Hepatocyte (in vitro differentiated cells): ENCODE measurements at regions not wholly inside any gene's neighbourhood (a gene's known extent, or its start where the extent isn't known, plus 50 kb on each side); places are given as distances from the start of the nearest gene placed in this dataset.

Source experiments
- EZH2 ChIP-seq: fragments of 200-600 bp; sonication (generic); IDR thresholded peaks from 2 replicates; pipeline ENCODE4 v1.6.1; 2016; ENCODE audit warnings: antibody characterized with exemption, mild to moderate bottlenecking, borderline replicate concordance
- TF ChIP-seq, protein P1 (sequence below): fragments of 200-600 bp; sonication (generic); IDR thresholded peaks from 2 replicates; pipeline ENCODE4 v1.5.1; 2016; ENCODE audit warnings: antibody characterized with exemption, mild to moderate bottlenecking; ENCODE audit not compliant: poor library complexity

DNA sequence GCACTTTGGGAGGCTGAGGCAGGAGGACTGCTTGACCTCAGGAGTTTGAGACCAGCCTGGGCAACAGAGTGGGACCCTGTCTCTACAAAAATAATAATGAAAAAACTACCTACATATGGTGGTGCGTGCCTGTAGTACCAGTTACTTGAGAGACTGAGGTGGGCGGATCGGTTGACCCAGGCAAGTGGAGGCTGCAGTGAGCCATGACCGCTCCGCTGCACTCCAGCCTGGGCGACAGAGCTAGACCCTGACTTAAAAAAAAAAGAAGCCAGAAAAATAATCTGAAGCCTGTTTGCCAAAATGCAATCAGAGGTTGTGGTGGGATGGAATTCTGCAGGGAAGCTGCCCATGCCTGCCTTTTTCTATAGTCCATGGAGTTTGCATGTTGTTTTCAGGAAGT, 50.4 kb upstream of the GGTA1 start:
- TF ChIP-seq, protein P1, sequence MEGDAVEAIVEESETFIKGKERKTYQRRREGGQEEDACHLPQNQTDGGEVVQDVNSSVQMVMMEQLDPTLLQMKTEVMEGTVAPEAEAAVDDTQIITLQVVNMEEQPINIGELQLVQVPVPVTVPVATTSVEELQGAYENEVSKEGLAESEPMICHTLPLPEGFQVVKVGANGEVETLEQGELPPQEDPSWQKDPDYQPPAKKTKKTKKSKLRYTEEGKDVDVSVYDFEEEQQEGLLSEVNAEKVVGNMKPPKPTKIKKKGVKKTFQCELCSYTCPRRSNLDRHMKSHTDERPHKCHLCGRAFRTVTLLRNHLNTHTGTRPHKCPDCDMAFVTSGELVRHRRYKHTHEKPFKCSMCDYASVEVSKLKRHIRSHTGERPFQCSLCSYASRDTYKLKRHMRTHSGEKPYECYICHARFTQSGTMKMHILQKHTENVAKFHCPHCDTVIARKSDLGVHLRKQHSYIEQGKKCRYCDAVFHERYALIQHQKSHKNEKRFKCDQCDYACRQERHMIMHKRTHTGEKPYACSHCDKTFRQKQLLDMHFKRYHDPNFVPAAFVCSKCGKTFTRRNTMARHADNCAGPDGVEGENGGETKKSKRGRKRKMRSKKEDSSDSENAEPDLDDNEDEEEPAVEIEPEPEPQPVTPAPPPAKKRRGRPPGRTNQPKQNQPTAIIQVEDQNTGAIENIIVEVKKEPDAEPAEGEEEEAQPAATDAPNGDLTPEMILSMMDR = no peak
- no peak for TF ChIP-seq EZH2
